Calu3 (cell line): ENCODE measurements at regions not wholly inside any gene's neighbourhood (a gene's known extent, or its start where the extent isn't known, plus 50 kb on each side); places are given as distances from the start of the nearest gene placed in this dataset.

ENCODE experiments used
- BruUV-seq: library from RNA; stranded (reverse); fragments of 400-500 nt; replicated peaks from 2 replicates; lab custom pipeline; 2021; lab: Mats Ljungman, UMichigan
- CTCF ChIA-PET: fragments of 300-600 bp; sonication (Branson Sonifier 250); formaldehyde crosslinking; loops from one replicate; lab custom pipeline; 2022; ENCODE audit warnings: antibody characterized with exemption; lab: Charles Lee
- DNase-seq: peaks from one replicate; pipeline ENCODE4 v3.0.0; 2022
- H3K27ac Mint-ChIP-seq: one replicate; pipeline ENCODE4 v1.8.0; 2022; ENCODE audit warnings: mixed read lengths; ENCODE audit not compliant: unreplicated experiment
- H3K27me3 Mint-ChIP-seq: one replicate; pipeline ENCODE4 v1.8.0; 2022; ENCODE audit warnings: mixed read lengths; ENCODE audit not compliant: unreplicated experiment
- H3K36me3 Mint-ChIP-seq: one replicate; pipeline ENCODE4 v1.8.0; 2022; ENCODE audit warnings: mild to moderate bottlenecking, moderate library complexity, mixed read lengths; ENCODE audit not compliant: insufficient read depth, unreplicated experiment
- H3K4me1 Mint-ChIP-seq: one replicate; pipeline ENCODE4 v1.8.0; 2022; ENCODE audit warnings: mild to moderate bottlenecking, low read depth, mixed read lengths; ENCODE audit not compliant: unreplicated experiment
- H3K4me3 Mint-ChIP-seq: one replicate; pipeline ENCODE4 v1.8.0; 2022; ENCODE audit warnings: mild to moderate bottlenecking, low read depth, moderate library complexity, mixed read lengths; ENCODE audit not compliant: unreplicated experiment
- H3K9me3 Mint-ChIP-seq: one replicate; pipeline ENCODE4 v1.8.0; 2022; ENCODE audit warnings: low read depth, mixed read lengths; ENCODE audit not compliant: unreplicated experiment
- intact Hi-C: fragments of 100-400 bp; cut with micrococcal nuclease; formaldehyde crosslinking; loops from one replicate; pipeline ENCODE4 v1.10.0; 2022; ENCODE audit not compliant: unreplicated experiment
- TF ChIP-seq, protein P1 (sequence below): fragments of 200-600 bp; IDR thresholded peaks from one replicate; pipeline ENCODE4 v1.8.0; 2022; ENCODE audit warnings: antibody characterized with exemption; ENCODE audit not compliant: unreplicated experiment

DNA sequence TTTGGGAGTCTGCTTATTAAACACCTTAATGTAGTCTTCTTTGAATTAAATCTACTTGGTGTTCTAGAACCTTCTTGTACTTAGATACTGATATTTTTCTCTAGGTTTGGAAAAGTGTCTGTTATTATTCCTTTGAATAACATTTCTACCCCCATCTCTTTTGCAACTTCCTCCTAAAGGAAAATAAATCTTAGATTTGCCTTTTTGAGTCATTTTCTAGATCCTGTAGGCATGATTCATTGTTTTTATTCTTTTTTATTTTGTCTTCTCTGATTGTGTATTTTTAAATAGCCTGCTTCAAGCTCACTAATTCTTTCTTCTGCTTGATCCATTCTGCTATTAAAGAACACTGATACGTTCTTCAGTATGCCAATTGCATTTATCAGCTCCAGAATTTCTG lies 155.9 kb upstream of the NEGR1 start:
- no peak overlapping the region for H3K4me3 Mint-ChIP-seq

DNA sequence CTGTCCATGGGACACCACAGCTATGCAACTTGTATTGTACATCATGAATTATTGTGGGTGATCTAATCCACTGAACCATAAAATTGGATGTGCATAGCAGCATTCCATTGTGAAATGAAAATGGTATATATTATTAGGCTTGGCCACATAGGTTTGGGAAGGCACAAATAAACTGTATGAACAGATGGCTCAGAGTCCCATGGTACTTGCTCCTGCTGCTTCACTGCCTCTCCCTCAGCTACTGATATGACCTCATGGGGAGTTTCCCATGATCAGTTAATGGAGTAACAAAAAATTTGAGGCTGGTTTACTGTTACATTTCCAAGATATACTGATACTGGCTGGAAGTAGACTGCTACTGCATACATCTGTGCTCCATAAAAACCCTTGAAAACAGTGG lies 152.7 kb upstream of the NEGR1 start:
- CTCF ChIA-PET: no interaction called here
- intact Hi-C loops: no loop called here
- TF ChIP-seq, protein P1, sequence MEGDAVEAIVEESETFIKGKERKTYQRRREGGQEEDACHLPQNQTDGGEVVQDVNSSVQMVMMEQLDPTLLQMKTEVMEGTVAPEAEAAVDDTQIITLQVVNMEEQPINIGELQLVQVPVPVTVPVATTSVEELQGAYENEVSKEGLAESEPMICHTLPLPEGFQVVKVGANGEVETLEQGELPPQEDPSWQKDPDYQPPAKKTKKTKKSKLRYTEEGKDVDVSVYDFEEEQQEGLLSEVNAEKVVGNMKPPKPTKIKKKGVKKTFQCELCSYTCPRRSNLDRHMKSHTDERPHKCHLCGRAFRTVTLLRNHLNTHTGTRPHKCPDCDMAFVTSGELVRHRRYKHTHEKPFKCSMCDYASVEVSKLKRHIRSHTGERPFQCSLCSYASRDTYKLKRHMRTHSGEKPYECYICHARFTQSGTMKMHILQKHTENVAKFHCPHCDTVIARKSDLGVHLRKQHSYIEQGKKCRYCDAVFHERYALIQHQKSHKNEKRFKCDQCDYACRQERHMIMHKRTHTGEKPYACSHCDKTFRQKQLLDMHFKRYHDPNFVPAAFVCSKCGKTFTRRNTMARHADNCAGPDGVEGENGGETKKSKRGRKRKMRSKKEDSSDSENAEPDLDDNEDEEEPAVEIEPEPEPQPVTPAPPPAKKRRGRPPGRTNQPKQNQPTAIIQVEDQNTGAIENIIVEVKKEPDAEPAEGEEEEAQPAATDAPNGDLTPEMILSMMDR: no peak
- no peak overlapping the region for H3K27ac Mint-ChIP-seq
- H3K4me1 Mint-ChIP-seq: no peaks in the 10 kb centered on the region
- no peak for DNase-seq
- H3K27me3 Mint-ChIP-seq: no peaks in the 10 kb centered on the region
- H3K4me3 Mint-ChIP-seq: no peak overlapping the region
- no peaks in the 10 kb centered on the region for H3K36me3 Mint-ChIP-seq
- H3K9me3 Mint-ChIP-seq: no peaks in the 10 kb centered on the region
- no TSS peak for BruUV-seq

More for the DNA sequence above, 155.9 kb upstream of the NEGR1 start:
- Mint-ChIP-seq H3K27ac (no peak overlapping the region), H3K27me3 (no peaks in the 10 kb centered on the region), H3K9me3 (no peaks in the 10 kb centered on the region), H3K36me3 (no peaks in the 10 kb centered on the region), H3K4me1 (no peaks in the 10 kb centered on the region)
- intact Hi-C loops: no loop called here
- CTCF ChIA-PET: no interaction called here
- TF ChIP-seq, protein P1: no peak
- DNase-seq: no peak
- BruUV-seq: no TSS peak

DNA sequence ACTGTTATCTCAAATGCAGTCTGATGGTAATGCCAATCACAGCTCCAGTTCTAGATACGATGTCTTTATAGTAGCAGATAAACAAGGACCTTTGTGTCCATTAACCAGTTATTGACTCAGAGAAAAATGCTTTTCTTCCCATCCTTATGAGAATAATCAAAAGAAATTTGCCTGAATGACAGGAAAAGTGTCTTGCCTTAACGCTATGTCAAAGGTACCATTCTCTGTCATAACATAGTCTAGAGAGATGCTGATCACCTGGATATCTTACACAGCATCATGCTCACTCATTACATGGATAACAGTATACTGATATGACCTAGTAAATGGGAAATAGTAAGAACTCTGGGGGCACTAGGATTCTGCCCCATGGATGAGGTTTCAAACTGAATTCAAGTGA lies 151.7 kb upstream of the NEGR1 start:
- H3K4me3 Mint-ChIP-seq: no peak overlapping the region
- H3K27ac Mint-ChIP-seq: no peak overlapping the region
- no peak for DNase-seq
- no peaks in the 10 kb centered on the region for H3K36me3 Mint-ChIP-seq
- no peaks in the 10 kb centered on the region for H3K27me3 Mint-ChIP-seq
- no peaks in the 10 kb centered on the region for H3K4me1 Mint-ChIP-seq
- BruUV-seq: no TSS peak
- TF ChIP-seq, protein P1: no peak
- peaks cover under 1% of the 10 kb centered on the region for H3K9me3 Mint-ChIP-seq
- intact Hi-C loops: no loop called here
- CTCF ChIA-PET: no interaction called here

DNA sequence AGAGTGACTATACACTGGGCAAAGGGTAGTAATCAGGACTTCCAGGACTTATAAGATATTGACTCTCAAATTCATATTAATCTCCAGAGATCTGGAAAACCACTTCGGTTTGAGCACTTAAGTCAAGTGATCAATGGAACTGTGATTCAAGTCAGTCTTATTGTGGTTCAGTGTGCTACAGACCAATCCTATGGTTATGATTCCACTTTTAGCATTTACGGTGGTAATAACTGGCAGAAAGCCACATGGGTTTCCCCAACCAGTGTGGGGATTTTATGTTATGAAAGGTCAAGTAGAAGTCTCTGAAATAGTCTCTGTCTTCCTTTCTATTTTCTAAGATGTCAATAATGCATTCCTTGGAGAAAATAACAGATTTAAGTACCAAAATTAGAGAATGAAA lies 151.3 kb upstream of the NEGR1 start:
- TF ChIP-seq, protein P1: no peak
- Mint-ChIP-seq H3K4me3 (no peak overlapping the region), H3K36me3 (no peaks in the 10 kb centered on the region), H3K27ac (no peak overlapping the region), H3K9me3 (peaks cover 3% of the 10 kb centered on the region), H3K4me1 (no peaks in the 10 kb centered on the region), H3K27me3 (no peaks in the 10 kb centered on the region)
- BruUV-seq: no TSS peak
- intact Hi-C loops: no loop called here
- no peak for DNase-seq
- CTCF ChIA-PET: no interaction called here
